ENCODE measurements at regions not wholly inside any gene's neighbourhood (a gene's known extent, or its start where the extent isn't known, plus 50 kb on each side); places are given as distances from the start of the nearest gene placed in this dataset.
"Not testable (repeated sequence)": the region's sequence is repeated elsewhere in the genome, so short reads cannot be mapped to it uniquely, and the experiment has no call there.

DNA sequence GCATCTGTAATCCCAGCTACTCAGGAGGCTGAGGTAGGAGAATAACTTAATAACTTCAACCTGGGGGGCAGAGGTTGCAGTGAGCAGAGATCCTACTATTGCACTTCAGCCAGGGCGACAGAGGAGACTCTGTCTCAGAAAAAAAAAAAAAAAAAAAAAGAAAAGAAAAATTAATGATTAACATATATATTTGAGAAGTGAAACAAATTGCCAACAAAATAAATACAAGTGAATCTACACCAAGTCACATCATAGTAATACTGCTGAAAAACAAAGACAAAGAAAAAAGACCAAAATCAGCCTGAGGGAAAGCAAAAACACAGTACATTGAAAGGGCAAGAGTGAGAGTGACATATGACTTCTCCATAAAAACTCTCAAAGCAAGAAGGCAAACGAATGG lies 123.7 kb downstream of the CASP12 start:
- no peak for DNase-seq

DNA sequence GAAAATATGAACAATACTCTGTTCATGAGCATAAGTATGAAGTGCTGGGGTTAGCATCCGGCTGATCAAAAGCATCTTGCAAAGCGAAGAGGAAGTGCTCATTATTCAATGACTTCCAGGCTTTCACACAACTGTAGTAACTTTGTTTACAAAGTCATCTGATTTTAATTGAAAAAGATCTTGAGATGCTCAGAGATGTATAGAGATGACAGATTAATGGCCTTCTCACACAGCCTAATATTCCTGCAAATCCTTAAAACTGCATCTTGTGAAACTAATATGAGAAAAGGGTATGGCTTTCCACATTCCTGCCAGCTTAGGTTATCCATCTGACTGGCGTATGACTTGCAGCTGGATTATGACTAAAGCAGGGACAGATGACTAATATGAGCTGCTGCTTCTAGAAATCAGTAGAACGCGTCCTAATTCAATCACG lies 125.4 kb downstream of the CASP12 start:
- DNase-seq = peak; percentile 37

- DNase-seq = no peak
These were observed 126.5 kb downstream of the CASP12 start for GRCh38 chr11:104771763-104772162.

- DNase-seq = not testable (repeated sequence)
These were observed 127.2 kb downstream of the CASP12 start for GRCh38 chr11:104771046-104771445.

- no peak for DNase-seq
These were observed 132.7 kb downstream of the CASP12 start for GRCh38 chr11:104765401-104766095.

GRCh38 chr11:104764710-104765045 lies 133.6 kb downstream of the CASP12 start:
- peak; percentile 66 for DNase-seq

DNA sequence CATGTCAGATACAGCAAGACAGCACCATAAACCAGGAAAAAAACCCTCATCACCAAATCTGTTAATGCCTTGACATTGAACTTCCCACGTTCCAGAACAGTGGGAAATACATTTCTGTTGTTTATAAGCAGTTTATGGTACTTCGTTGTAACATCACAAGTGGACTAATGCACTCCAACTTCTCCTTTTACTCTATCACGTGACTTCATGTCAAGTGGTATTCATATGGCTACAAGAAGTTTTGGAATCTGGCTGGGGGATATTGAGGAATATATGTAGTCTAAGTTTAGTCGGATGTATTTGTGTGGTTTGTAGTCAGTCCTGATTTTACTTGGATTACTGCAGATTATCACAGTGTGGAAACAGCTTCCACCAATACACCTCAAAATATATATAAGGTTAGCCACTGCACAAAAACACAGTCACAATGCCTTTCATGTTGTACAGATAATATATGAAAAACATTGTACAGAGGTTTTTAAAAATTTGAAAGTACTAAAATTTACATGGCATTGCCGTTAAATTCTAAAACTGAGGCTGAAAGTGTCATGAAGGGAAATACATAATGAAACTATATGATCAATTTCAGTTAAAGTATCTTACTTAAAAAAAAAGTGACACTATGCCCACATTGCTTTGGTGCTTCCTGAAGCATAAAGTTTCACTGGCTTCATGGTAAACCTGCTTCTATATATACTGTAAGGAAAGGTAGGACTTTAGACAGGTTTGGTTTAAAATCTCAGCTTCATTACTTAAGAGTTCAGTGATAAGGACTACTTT lies 134.1 kb downstream of the CASP12 start:
- peak; percentile 76 for DNase-seq

GRCh38 chr11:104761511-104761910 lies 136.7 kb downstream of the CASP12 start:
- DNase-seq = no peak

DNA sequence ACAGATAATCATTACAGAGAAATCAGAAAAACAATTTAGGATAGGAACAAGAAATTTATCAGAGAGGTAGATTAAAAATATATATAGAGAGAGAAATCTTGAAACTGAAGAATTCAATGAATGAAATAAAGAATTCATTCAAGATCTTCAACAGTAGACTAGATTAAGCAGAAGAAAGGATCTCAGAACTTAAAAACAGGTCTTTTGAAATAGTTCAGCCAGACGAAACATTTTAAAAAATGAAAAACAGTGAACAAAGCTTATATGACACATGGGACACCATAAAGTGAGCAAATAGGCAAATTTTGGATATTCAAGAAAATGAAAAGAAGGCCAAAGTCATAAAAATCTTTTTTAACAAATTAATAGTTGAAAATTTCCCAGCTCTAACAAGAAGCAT lies 138.8 kb downstream of the CASP12 start:
- DNase-seq = no peak

GRCh38 chr11:104738918-104739317 lies 159.3 kb downstream of the CASP12 start:
- DNase-seq = no peak

DNA sequence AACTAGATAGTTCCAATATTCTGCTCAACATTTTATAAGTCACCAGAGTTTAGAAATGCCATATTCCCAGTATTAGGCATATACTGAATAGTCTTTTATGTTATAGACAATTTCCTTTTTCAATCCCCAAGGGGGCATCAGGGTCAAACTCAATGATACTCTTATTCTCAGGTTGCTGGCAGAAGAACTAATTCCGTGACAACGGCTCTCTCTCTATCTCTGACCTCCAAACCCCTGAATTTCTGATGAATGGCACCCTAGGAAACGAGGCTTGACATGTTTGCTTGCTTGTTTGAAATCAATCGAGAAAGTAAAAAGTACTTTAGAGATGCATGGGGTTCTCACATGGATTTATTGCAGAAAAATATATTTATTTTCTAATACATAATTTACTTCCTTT lies 160.1 kb downstream of the CASP12 start:
- no peak for DNase-seq

DNA sequence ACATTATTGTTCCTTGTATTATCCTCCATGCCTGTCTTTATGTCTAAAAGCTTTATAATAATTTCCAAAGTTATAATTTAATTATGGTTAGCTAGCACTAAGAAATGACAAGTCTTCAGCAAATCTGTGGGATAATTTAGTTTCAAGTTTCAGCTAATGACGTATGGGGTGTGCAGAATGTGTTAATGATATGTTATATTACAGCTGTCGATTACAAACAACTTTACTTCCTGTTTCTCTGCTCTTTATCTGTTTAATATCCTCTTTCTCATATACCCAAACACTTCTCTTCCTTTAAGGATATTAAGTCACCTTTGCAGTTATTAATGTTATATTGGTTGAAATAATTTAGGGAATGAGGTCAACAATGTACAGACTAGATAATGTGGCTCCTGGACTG lies 161.8 kb downstream of the CASP12 start:
- DNase-seq = no peak

GRCh38 chr11:104734998-104735397 lies 163.3 kb downstream of the CASP12 start:
- no peak for DNase-seq

GRCh38 chr11:104731890-104732289 lies 166.4 kb downstream of the CASP12 start:
- DNase-seq = peak; percentile 80

DNA sequence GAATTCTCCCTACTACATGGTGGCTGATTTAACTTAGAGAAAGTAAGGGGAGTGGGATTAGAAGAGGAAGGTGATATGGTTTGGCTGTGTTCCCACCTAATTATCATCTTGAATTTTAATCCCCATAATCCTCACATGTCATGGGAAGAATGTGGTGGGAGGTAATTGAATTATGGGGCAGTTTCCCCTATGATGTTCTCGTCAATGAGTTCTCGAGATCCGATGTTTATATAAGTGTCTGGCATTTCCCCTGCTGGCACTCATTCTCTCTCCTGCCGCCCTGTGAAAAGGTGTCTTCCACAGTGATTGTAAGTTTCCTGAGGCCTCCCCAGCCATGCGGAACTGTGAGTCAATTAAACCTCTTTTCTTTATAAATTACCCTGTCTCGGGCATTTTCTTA lies 169.3 kb downstream of the CASP12 start:
- DNase-seq = no peak

DNA sequence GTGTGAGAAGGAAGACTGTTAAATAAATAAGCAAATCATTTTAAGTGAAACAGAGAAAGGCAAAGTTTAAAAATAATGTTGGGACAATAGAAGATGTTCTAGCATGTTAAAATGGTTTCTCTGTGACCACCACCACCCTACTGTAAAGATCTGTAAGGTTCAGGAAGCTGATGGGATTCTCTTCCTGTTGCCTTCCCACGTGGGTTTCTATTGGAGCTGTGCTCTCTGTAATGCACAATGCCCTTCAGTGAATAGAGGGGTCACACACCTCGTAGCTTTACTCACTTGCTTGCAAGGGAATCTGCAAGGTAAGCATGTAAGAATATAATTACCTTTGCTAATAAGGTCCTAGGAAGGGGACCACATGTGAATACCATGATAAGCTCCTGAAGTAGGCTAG lies 170.5 kb downstream of the CASP12 start:
- DNase-seq = no peak

DNA sequence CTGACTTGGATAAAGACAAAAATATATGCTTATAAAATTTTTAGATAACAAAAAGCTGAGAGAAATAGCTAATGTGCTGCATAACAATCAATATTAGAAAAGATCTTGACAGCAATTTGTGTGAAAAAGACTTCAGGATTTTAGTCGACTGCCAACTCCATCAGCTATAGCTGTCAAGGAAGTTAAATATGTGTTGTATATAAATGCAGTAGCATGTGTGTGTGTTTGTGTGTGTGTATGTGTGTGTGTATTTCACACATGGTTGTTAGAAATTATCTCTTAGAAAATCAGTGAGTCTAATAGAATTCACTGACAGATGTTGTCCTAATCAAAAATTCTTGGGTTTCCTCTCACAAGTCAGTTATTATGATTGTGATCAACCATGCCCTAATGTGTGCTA lies 171.2 kb downstream of the CASP12 start:
- no peak for DNase-seq

DNA sequence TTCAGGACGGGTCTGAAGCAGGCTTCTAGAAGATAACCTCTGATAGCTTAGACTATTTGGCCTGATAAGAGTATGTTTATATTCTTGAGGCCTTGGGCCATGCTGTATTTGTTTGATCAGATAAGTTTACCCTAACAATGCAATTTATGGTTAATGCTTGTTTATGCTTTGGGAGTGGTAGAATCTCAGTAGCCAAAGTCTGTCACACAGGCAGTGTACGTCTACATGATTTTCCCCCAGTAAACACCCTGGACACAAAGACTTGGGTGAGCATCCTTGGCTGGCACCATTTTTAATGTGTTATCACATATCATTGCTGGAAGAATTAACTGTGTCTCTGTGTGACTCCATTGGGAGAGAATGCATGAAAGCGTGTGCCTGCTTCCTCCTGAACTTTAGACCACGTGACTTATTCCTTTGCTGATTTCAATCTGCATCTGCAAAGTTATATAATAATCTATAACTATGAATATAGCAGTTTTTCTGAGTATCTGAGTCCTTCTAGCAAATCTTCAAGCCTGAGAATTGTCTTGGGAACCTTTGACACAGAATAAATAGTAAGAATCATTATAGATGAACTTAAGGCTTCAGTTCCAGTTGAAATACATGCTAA lies 172.4 kb downstream of the CASP12 start:
- DNase-seq = no peak

DNA sequence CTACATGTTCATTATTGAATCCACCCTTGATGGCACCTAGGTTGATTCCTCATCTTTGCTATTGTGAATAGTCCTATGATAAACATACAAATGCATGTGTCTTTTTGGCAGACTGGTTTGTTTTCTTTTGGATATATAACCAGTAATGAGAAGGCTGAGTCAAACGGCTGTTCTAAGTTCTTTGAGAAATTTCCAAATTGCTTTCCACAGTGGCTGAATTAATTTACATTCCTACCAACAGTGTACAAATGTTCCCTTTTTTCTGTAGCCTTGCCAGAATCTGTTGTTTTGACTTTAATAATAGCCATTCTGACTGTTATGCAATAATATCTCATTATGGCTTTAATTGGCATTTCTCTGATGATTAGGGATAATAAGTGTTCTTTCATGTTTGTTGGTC lies 184.9 kb downstream of the CASP12 start:
- no peak for DNase-seq

- peak; percentile 96 for DNase-seq
These were observed 192.6 kb downstream of the CASP12 start for GRCh38 chr11:104705490-104706190.

DNA sequence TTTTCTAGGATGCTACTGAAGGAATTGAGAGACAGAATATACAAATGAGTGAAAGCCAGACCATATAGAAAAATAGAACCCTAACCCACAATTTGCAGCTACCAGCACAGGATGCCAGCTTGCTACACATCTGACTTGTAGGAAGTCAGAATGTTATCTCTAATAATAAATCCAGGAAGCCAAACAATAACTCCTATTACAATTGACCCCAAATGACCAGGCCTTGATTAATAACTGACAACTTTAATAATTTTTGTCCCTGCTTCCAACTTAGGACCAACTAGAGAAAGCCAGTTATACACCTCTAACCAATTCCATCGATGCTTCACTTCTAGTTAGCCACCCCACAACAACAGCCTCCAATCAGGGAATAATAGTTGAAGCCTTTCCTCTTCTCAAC lies 193.4 kb downstream of the CASP12 start:
- DNase-seq = no peak

GRCh38 chr11:104704146-104704830 lies 194.0 kb downstream of the CASP12 start:
- no peak for DNase-seq

GRCh38 chr11:104700609-104701008 lies 197.7 kb downstream of the CASP12 start:
- peak; percentile 35 for DNase-seq
